ENCODE measurements at regions not wholly inside any gene's neighbourhood (a gene's known extent, or its start where the extent isn't known, plus 50 kb on each side); places are given as distances from the start of the nearest gene placed in this dataset.

DNA sequence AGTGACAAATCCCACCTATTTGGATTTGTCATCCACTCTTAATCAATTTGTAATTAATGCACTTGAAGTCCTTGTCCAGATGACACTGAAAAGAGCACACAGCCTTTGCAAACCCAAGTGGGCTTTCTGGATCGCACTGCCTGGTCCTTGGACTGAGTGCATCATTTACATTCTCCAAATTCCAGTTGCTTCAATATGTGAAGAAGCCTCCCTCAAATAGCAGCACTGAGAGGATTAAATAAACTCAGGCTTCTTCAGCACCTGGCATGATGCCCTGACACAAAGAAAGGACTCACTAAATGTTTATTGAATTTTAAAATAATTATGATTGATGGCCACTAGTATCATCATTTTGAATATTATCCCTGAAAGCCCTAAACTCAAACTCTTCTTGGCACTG, 496.5 kb downstream of the VRK1 start:
- Histone ChIP-seq H3K27ac (no peak overlapping the region), H3K4me1 (no peaks in the 10 kb centered on the region), H3K36me3 (no peaks in the 10 kb centered on the region), H3K4me3 (no peak overlapping the region), H3K27me3 (peaks cover 9% of the 10 kb centered on the region), H3K9me3 (no peaks in the 10 kb centered on the region)
- TF ChIP-seq, protein P1, sequence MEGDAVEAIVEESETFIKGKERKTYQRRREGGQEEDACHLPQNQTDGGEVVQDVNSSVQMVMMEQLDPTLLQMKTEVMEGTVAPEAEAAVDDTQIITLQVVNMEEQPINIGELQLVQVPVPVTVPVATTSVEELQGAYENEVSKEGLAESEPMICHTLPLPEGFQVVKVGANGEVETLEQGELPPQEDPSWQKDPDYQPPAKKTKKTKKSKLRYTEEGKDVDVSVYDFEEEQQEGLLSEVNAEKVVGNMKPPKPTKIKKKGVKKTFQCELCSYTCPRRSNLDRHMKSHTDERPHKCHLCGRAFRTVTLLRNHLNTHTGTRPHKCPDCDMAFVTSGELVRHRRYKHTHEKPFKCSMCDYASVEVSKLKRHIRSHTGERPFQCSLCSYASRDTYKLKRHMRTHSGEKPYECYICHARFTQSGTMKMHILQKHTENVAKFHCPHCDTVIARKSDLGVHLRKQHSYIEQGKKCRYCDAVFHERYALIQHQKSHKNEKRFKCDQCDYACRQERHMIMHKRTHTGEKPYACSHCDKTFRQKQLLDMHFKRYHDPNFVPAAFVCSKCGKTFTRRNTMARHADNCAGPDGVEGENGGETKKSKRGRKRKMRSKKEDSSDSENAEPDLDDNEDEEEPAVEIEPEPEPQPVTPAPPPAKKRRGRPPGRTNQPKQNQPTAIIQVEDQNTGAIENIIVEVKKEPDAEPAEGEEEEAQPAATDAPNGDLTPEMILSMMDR (IDR thresholded peaks at IDR 0.05), result no peak
- TF ChIP-seq POLR2A (IDR thresholded peaks at IDR 0.05), result no peak
- no peak for ATAC-seq
- WGBS, 2 donors (ENCODE audit: low coverage in 1 of 2), result 20% methylated on average over 1 of the region's 1 CpG; no CpG with 5 or more reads in 1 of the 2 donors

- no peaks in the 10 kb centered on the region for H3K9me3 ChIP-seq
- H3K36me3 ChIP-seq, result no peaks in the 10 kb centered on the region
- no peak for ATAC-seq
- no peaks in the 10 kb centered on the region for H3K4me1 ChIP-seq
- TF ChIP-seq POLR2A (IDR thresholded peaks at IDR 0.05) (no peak), POLR2AphosphoS5 (IDR thresholded peaks at IDR 0.05) (no peak), EP300 (IDR thresholded peaks at IDR 0.05) (no peak)
- TF ChIP-seq, protein P1 (IDR thresholded peaks at IDR 0.05), result no peak
- WGBS, 2 donors (ENCODE audit: low coverage in 1 of 2), result 66 to 73% methylated on average over 9 of the region's 9 CpGs
- no peak overlapping the region for H3K4me3 ChIP-seq
- no peak overlapping the region for H3K27ac ChIP-seq
- H3K27me3 ChIP-seq, result peaks cover 19% of the 10 kb centered on the region
Observed at GRCh38 chr14:97295108-97295710, 498.0 kb downstream of the VRK1 start.

GRCh38 chr14:97296176-97296575, 499.0 kb downstream of the VRK1 start:
- peaks cover 19% of the 10 kb centered on the region for H3K27me3 ChIP-seq
- no peak overlapping the region for H3K27ac ChIP-seq
- H3K36me3 ChIP-seq, result no peaks in the 10 kb centered on the region
- 78 to 90% methylated on average over 1 of the region's 1 CpG for WGBS, 2 donors (ENCODE audit: low coverage in 1 of 2)
- H3K4me3 ChIP-seq, result no peak overlapping the region
- TF ChIP-seq POLR2AphosphoS5 (IDR thresholded peaks at IDR 0.05), result no peak
- TF ChIP-seq POLR2A (IDR thresholded peaks at IDR 0.05), result no peak
- TF ChIP-seq, protein P1 (IDR thresholded peaks at IDR 0.05), result no peak
- TF ChIP-seq EP300 (IDR thresholded peaks at IDR 0.05), result no peak
- H3K9me3 ChIP-seq, result no peaks in the 10 kb centered on the region
- no peaks in the 10 kb centered on the region for H3K4me1 ChIP-seq
- no peak for ATAC-seq

DNA sequence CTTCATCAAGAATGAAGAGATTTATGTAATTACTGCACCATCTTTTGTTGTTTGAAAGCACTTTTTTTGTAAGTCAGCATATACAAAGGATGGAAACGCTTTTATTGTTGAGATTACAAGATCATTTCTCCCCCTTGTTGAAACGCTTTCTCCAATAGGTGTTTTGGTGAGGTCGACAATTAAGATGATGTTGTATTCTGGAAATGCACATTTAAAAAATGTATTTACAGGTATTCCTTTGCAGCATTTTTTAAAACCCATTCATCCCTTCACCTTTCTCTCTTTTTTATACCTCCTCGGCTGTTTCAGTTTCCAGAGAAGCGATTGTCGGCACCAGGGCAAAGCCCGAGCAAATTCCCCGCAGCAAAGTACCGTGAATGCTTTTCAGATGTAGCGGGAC, 499.9 kb downstream of the VRK1 start:
- Histone ChIP-seq H3K36me3 (no peaks in the 10 kb centered on the region), H3K27me3 (peaks cover 19% of the 10 kb centered on the region), H3K4me1 (no peaks in the 10 kb centered on the region), H3K27ac (no peak overlapping the region), H3K9me3 (no peaks in the 10 kb centered on the region), H3K4me3 (no peak overlapping the region)
- WGBS, 2 donors (ENCODE audit: low coverage in 1 of 2), result 80 to 89% methylated on average over 10 of the region's 10 CpGs
- no peak for TF ChIP-seq EP300 (IDR thresholded peaks at IDR 0.05)
- TF ChIP-seq, protein P1 (IDR thresholded peaks at IDR 0.05), result no peak
- no peak for ATAC-seq

- Histone ChIP-seq H3K4me3 (no peak overlapping the region), H3K36me3 (no peaks in the 10 kb centered on the region), H3K9me3 (no peaks in the 10 kb centered on the region), H3K27ac (no peak overlapping the region), H3K27me3 (peaks cover 19% of the 10 kb centered on the region), H3K4me1 (no peaks in the 10 kb centered on the region)
- 43 to 64% methylated on average over 1 to 7 of the region's 7 CpGs for WGBS, 2 donors (ENCODE audit: low coverage in 1 of 2)
- TF ChIP-seq, protein P1 (IDR thresholded peaks at IDR 0.05), result no peak
- TF ChIP-seq POLR2A (IDR thresholded peaks at IDR 0.05) (no peak), EP300 (IDR thresholded peaks at IDR 0.05) (no peak)
- ATAC-seq, result no peak
Observed at GRCh38 chr14:97298331-97298730, 501.1 kb downstream of the VRK1 start.
